DND-41 (cell line): ENCODE measurements at regions not wholly inside any gene's neighbourhood (a gene's known extent, or its start where the extent isn't known, plus 50 kb on each side); places are given as distances from the start of the nearest gene placed in this dataset.

Experiments
- ATAC-seq: fragments of 200-7000 bp; cut with Tn5 transposase; 3 replicates; pipeline ENCODE4 v1.9.1; 2021; ENCODE audit warnings: low read depth; ENCODE audit not compliant: insufficient read depth
- DNase-seq: peaks from one replicate; pipeline ENCODE4 v3.0.0-alpha.2; 2020
- H2AFZ ChIP-seq: 2 replicates; pipeline ENCODE4 v1.6.0; 2012; ENCODE audit warnings: low read depth, low read length
- H3K27ac ChIP-seq: 2 replicates; pipeline ENCODE4 v1.5.1; 2012; ENCODE audit warnings: low read length, inconsistent platforms
- H3K27me3 ChIP-seq: fragments of 200-600 bp; sonication (generic); 2 replicates; pipeline ENCODE4 v1.6.0; 2012; ENCODE audit warnings: low read length, mild to moderate bottlenecking, inconsistent platforms; ENCODE audit not compliant: insufficient read depth, poor library complexity
- H3K36me3 ChIP-seq: 2 replicates; pipeline ENCODE4 v1.5.1; 2012; ENCODE audit warnings: low read length, inconsistent platforms; ENCODE audit not compliant: insufficient read depth
- H3K4me1 ChIP-seq: 2 replicates; pipeline ENCODE4 v1.5.1; 2012; ENCODE audit warnings: mild to moderate bottlenecking, low read length; ENCODE audit not compliant: insufficient read depth
- H3K4me2 ChIP-seq: 2 replicates; pipeline ENCODE4 v1.6.0; 2012; ENCODE audit warnings: mild to moderate bottlenecking, moderate library complexity, low read length, inconsistent platforms; ENCODE audit not compliant: insufficient read depth
- H3K4me3 ChIP-seq, 2 experiments: fragments of 200-600 bp in 1 of 2; shearing (Covaris generic) in 1 of 2; 2 replicates each; pipeline ENCODE4 v1.5.1; 2012 to 2016; ENCODE audit warnings: inconsistent platforms in 2 of 2, low read length in 2 of 2, mild to moderate bottlenecking in 2 of 2, low read depth in 1 of 2, moderate library complexity in 1 of 2
- H3K79me2 ChIP-seq: 2 replicates; pipeline ENCODE4 v1.6.0; 2012; ENCODE audit warnings: low read length, inconsistent platforms; ENCODE audit not compliant: insufficient read depth
- H3K9ac ChIP-seq: 2 replicates; pipeline ENCODE4 v1.6.0; 2012; ENCODE audit warnings: low read depth, mild to moderate bottlenecking, inconsistent platforms, low read length, moderate library complexity
- H3K9me3 ChIP-seq: 2 replicates; pipeline ENCODE4 v1.5.1; 2012; ENCODE audit warnings: low read length, moderate library complexity, mild to moderate bottlenecking, inconsistent platforms; ENCODE audit not compliant: insufficient read depth, severe bottlenecking
- H4K20me1 ChIP-seq: 2 replicates; pipeline ENCODE4 v1.6.0; 2012; ENCODE audit warnings: low read length; ENCODE audit not compliant: insufficient read depth
- CTCF ChIP-seq: IDR thresholded peaks from 2 replicates; pipeline ENCODE4 v1.5.1; 2012; ENCODE audit warnings: borderline replicate concordance, low read length, moderate library complexity, mild to moderate bottlenecking; ENCODE audit not compliant: poor library complexity, severe bottlenecking; ENCODE audit errors: extremely low read depth
- EZH2 ChIP-seq: IDR thresholded peaks from 3 replicates; pipeline ENCODE4 v1.6.1; 2012; ENCODE audit warnings: borderline replicate concordance, low read depth, mild to moderate bottlenecking, moderate library complexity, low read length, inconsistent platforms; ENCODE audit not compliant: severe bottlenecking

DNA sequence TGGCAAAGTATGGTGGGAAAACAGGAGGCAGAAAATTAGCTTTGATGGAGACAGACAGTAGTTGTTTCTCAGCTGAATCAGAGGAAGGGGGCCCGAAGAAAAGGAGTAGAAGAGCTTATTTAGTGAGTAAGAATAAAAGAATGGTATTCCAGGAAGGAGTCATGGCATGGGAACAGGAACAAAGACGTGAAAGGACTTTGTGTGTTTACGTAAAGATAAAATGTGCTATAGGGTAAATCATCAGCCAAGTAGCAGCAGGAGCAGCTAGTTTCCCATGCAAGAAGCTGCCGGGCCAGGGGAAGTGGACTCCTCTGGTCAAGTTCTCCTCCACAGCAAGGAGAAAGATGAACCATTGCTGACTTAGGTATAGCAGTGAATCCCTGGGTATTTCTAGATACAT is 454.5 kb downstream of the HINT1 start:
- no peak for ATAC-seq

DNA sequence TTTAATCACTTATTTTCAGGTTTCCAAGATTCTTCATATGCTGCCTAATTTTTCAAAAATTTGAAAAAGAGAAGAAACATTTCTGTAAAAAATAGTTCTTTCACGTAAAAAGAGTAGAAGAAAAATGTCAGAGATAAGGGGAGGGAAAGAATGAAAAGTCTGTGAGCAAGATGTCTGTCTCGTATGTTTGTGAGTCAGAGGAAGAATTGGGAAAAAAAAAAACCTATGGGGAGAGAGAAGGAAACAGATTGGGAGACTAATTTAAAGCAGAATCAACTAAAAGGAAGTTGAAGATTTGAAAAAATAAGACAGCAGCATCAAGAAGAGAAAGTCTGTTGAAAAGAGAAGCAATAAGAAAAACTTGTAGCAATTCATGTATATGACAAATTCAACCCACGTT is 456.3 kb downstream of the HINT1 start:
- no peaks in the 10 kb centered on the region for H3K9me3 ChIP-seq
- H3K27ac ChIP-seq: no peak overlapping the region
- DNase-seq: no peak
- no peak overlapping the region for H3K4me2 ChIP-seq
- H3K36me3 ChIP-seq: no peaks in the 10 kb centered on the region
- no peaks in the 10 kb centered on the region for H3K4me1 ChIP-seq
- H4K20me1 ChIP-seq: no peaks in the 10 kb centered on the region
- no peak overlapping the region for H2AFZ ChIP-seq
- TF ChIP-seq CTCF (no peak), EZH2 (no peak)
- ATAC-seq: no peak
- H3K79me2 ChIP-seq: no peaks in the 10 kb centered on the region
- H3K4me3 ChIP-seq: no peak overlapping the region
- no peaks in the 10 kb centered on the region for H3K27me3 ChIP-seq
- H3K9ac ChIP-seq: no peak overlapping the region

More for the DNA sequence above, 454.5 kb downstream of the HINT1 start:
- no peak overlapping the region for H2AFZ ChIP-seq
- H3K4me2 ChIP-seq: no peak overlapping the region
- DNase-seq: no peak
- H3K36me3 ChIP-seq: no peaks in the 10 kb centered on the region
- no peaks in the 10 kb centered on the region for H3K4me1 ChIP-seq
- H3K27ac ChIP-seq: no peak overlapping the region
- H3K9me3 ChIP-seq: no peaks in the 10 kb centered on the region
- no peak overlapping the region for H3K9ac ChIP-seq
- no peaks in the 10 kb centered on the region for H4K20me1 ChIP-seq
- H3K27me3 ChIP-seq: no peaks in the 10 kb centered on the region
- no peak overlapping the region for H3K4me3 ChIP-seq
- no peaks in the 10 kb centered on the region for H3K79me2 ChIP-seq
- no peak for TF ChIP-seq EZH2
- no peak for TF ChIP-seq CTCF

- no peak overlapping the region for H3K27ac ChIP-seq
- no peaks in the 10 kb centered on the region for H3K36me3 ChIP-seq
- no peaks in the 10 kb centered on the region for H3K4me1 ChIP-seq
- H3K27me3 ChIP-seq: no peaks in the 10 kb centered on the region
- no peak overlapping the region for H2AFZ ChIP-seq
- H3K4me3 ChIP-seq: no peak overlapping the region
- H3K4me2 ChIP-seq: no peak overlapping the region
- TF ChIP-seq CTCF (no peak), EZH2 (no peak)
- DNase-seq: no peak
- H3K9ac ChIP-seq: no peak overlapping the region
- H4K20me1 ChIP-seq: no peaks in the 10 kb centered on the region
- H3K9me3 ChIP-seq: no peaks in the 10 kb centered on the region
- no peaks in the 10 kb centered on the region for H3K79me2 ChIP-seq
- no peak for ATAC-seq
These were observed 458.4 kb downstream of the HINT1 start for GRCh38 chr5:130706696-130707095.

DNA sequence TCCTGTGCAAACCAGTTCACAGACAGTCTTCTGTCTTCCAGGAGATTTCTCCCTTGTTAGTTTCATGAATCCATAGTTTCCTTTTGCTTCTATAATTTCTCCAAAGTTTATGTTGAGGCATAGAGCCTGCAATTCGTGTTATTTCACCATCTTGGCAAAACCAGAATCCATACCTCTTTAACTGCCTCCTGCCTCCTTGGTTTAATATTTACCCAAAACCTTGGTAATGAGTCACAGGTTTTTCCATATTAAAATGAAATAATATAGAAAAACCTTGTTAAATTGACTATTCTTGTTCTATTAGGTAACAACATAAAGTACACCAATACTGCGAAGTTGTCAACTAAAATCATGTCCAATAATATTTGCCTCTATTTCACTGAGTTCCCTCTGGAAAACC is 459.7 kb downstream of the HINT1 start:
- Histone ChIP-seq H2AFZ (no peak overlapping the region), H3K9me3 (no peaks in the 10 kb centered on the region)
- no peak for ATAC-seq

More for the DNA sequence above, 459.7 kb downstream of the HINT1 start:
- Histone ChIP-seq H3K27ac (no peak overlapping the region), H3K4me1 (no peaks in the 10 kb centered on the region), H3K36me3 (no peaks in the 10 kb centered on the region), H3K79me2 (no peaks in the 10 kb centered on the region), H3K4me3 (no peak overlapping the region), H3K27me3 (no peaks in the 10 kb centered on the region), H3K4me2 (no peak overlapping the region), H4K20me1 (no peaks in the 10 kb centered on the region), H3K9ac (no peak overlapping the region)
- DNase-seq: no peak
- no peak for TF ChIP-seq EZH2
- no peak for TF ChIP-seq CTCF
